WI38 (cell line): ENCODE measurements at regions not wholly inside any gene's neighbourhood (a gene's known extent, or its start where the extent isn't known, plus 50 kb on each side); places are given as distances from the start of the nearest gene placed in this dataset.

Experiments used
- H3K4me3 ChIP-seq: 2 replicates; pipeline ENCODE4 v1.5.1; 2011; ENCODE audit warnings: low read depth, mild to moderate bottlenecking, control low read depth, low read length
- CTCF ChIP-seq: IDR thresholded peaks from 2 replicates; pipeline ENCODE4 v1.5.1; 2012; ENCODE audit warnings: low read depth, mild to moderate bottlenecking, control low read depth, low read length

- no peak overlapping the region for H3K4me3 ChIP-seq
- no peak for TF ChIP-seq CTCF
These were observed 193.8 kb upstream of the PPP2R3A start for GRCh38 chr3:135771760-135772159.

DNA sequence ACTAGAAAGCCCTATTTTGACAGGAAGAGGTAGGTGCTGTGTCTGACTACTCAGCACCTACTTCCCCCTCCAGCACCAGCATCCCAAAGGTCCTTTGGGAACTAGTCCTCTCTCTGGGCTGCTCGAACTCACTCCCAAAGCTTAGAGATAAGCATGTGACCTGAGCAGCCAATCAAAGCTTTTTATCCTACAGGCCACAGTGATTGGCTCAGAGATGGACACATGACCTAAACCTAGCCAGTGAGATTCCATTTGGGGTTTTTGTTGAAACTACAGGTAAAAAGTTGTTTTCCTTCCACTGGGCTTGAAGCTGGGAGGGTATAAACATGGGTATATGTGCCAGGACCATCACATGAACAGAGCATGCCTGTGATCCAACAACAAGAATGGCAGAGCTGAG is 186.5 kb upstream of the PPP2R3A start:
- no peak overlapping the region for H3K4me3 ChIP-seq
- TF ChIP-seq CTCF = no peak

GRCh38 chr3:135779590-135780235 is 185.8 kb upstream of the PPP2R3A start:
- no peak overlapping the region for H3K4me3 ChIP-seq
- no peak for TF ChIP-seq CTCF

GRCh38 chr3:135781026-135781815 is 184.3 kb upstream of the PPP2R3A start:
- H3K4me3 ChIP-seq = no peak overlapping the region
- TF ChIP-seq CTCF = no peak

DNA sequence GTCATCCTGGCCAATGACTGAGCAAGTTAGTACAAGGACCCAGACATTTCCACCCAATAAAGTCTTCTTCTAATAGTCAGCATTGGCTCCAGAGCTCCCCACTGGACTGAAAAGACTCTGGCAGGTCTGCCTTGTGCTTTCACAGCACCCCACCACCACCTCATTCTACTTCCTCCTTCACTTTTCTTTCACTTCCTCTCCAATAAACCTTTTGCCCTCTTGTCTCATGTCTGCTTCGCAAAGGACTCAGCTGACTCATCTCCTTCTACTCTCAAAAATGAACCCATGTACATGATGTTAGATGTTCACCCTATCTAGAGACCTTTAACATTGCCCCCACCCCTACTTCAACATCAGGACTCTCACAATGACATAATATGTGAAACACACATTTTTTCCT is 181.0 kb upstream of the PPP2R3A start:
- no peak for TF ChIP-seq CTCF
- H3K4me3 ChIP-seq = no peak overlapping the region

DNA sequence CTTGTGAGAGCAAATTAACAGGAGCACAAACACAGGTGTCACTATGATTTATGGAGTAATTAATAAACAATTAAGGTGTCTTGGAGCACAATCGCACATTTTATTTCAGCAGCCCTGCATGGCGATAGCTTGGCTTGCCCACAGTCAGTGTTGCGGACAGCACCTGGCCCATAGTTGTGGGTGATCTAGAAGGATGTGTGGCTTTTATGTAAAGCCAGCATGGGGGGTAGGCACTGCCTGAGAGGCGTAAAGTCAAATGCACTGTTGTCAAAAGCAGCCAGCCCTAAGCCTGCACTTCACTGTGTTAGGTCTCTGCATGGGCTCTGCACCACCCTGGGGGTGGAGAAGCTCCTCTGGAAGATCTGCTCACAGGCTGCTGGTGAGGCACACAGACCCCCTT is 177.4 kb upstream of the PPP2R3A start:
- TF ChIP-seq CTCF = no peak
- H3K4me3 ChIP-seq = no peak overlapping the region

- H3K4me3 ChIP-seq = no peak overlapping the region
- TF ChIP-seq CTCF = no peak
These were observed 176.6 kb upstream of the PPP2R3A start for GRCh38 chr3:135788978-135789377.
